ENCODE measurements at regions not wholly inside any gene's neighbourhood (a gene's known extent, or its start where the extent isn't known, plus 50 kb on each side); places are given as distances from the start of the nearest gene placed in this dataset.

GRCh38 chr10:20647756-20648155 is 249.4 kb downstream of the NEBL start:
- H3K9me1 ChIP-seq (ENCODE audit: insufficient read depth, low read length): no peaks in the 10 kb centered on the region
- in situ Hi-C loops (cut with MboI; ENCODE audit: low sequenced_read_pairs): no loop called here

More at GRCh38 chr10:20647756-20648155, 249.4 kb downstream of the NEBL start:
- Histone ChIP-seq H3K9ac (ENCODE audit: low read depth, low read length) (no peak overlapping the region), H4K20me1 (ENCODE audit: insufficient read depth, low read length) (no peaks in the 10 kb centered on the region), H3K56ac (ENCODE audit: extremely low read depth, insufficient read depth, low read length) (no peak overlapping the region), H3K79me1 (ENCODE audit: low read depth in 1 of 2, low read length in 2 of 2) (no peaks in the 10 kb centered on the region), H2AK5ac (ENCODE audit: low read depth, low read length) (no peak overlapping the region), H4K91ac (ENCODE audit: insufficient read depth, low read depth, low read length) (no peak overlapping the region), H3K4ac (ENCODE audit: low read depth, low read length) (no peak overlapping the region), H3K4me2 (ENCODE audit: low read depth, low read length) (no peak overlapping the region), H3K9me3 (ENCODE audit: control insufficient read depth, insufficient read depth, low read length) (peaks cover 8% of the 10 kb centered on the region), H3K18ac (ENCODE audit: low read depth, low read length) (no peak overlapping the region), H2AFZ (replicated peaks; ENCODE audit: low read length, poor library complexity) (no peak overlapping the region), H2BK120ac (ENCODE audit: low read depth, low read length) (no peak overlapping the region), H3K27ac (ENCODE audit: insufficient read depth, low read length) (no peak overlapping the region), H2BK5ac (ENCODE audit: low read depth, low read length, poor library complexity, severe bottlenecking) (no peak overlapping the region), H3K36me3 (ENCODE audit: control insufficient read depth, insufficient read depth, low read length) (no peaks in the 10 kb centered on the region), H2AK9ac (replicated peaks; ENCODE audit: low read depth, low read length, poor library complexity) (no peak overlapping the region), H3K4me1 (ENCODE audit: control insufficient read depth, insufficient read depth, low read length) (no peaks in the 10 kb centered on the region), H3K4me3 (ENCODE audit: insufficient read depth, low read depth, low read length) (no peak overlapping the region), H3K23ac (ENCODE audit: low read depth, low read length) (no peak overlapping the region), H2BK15ac (ENCODE audit: low read depth, low read length) (no peak overlapping the region), H2BK20ac (ENCODE audit: low read depth, low read length) (no peak overlapping the region), H3K14ac (replicated peaks; ENCODE audit: low read depth, low read length) (no peak overlapping the region), H4K5ac (ENCODE audit: low read depth, low read length) (no peak overlapping the region), H4K8ac (ENCODE audit: low read depth in 2 of 2, low read length in 2 of 2) (no peak overlapping the region), H3K27me3 (ENCODE audit: control insufficient read depth, insufficient read depth, low read length) (no peaks in the 10 kb centered on the region)
- ATAC-seq (ENCODE audit: low read depth) (no peak), DNase-seq (no peak)
- intact Hi-C loops (cut with micrococcal nuclease): no loop called here
- BruUV-seq (replicated peaks): no TSS peak
- POLR2A ChIA-PET (ENCODE audit: unreplicated experiment): no interaction called here
- dilution Hi-C loops (cut with HindIII; ENCODE audit: low sequenced_read_pairs, unreplicated experiment): no loop called here
- CTCF ChIA-PET: no interaction called here
- TF ChIP-seq POLR2A (IDR thresholded peaks at IDR 0.05; ENCODE audit: low read depth, low read length) (no peak), CTCF (conservative IDR thresholded peaks at IDR 0.05; ENCODE audit: low read depth, low read length) (no peak), USF2 (IDR thresholded peaks at IDR 0.05; ENCODE audit: low read depth, low read length) (no peak), RCOR1 (IDR thresholded peaks at IDR 0.05; ENCODE audit: insufficient replicate concordance, low read length) (no peak), MAFK (IDR thresholded peaks at IDR 0.05; ENCODE audit: low read depth, low read length) (no peak), SMC3 (IDR thresholded peaks at IDR 0.05; ENCODE audit: low read depth, low read length) (no peak), NFE2L2 (IDR thresholded peaks at IDR 0.05; ENCODE audit: low read depth, low read length) (no peak), BHLHE40 (IDR thresholded peaks at IDR 0.05; ENCODE audit: low read depth, low read length) (no peak), MXI1 (IDR thresholded peaks at IDR 0.05; ENCODE audit: borderline replicate concordance, low read depth, low read length) (no peak)

Data from IMR-90 (cell line).